HG03469 (cell line): ENCODE measurements at regions not wholly inside any gene's neighbourhood (a gene's known extent, or its start where the extent isn't known, plus 50 kb on each side); places are given as distances from the start of the nearest gene placed in this dataset.

Experiments used
- ATAC-seq: cut with Tn5 transposase; IDR thresholded peaks from one replicate; pipeline ENCODE4 v1.9.1; 2021; ENCODE audit warnings: mild to moderate bottlenecking, moderate library complexity, moderate number of reproducible peaks; ENCODE audit not compliant: unreplicated experiment

- no peak for ATAC-seq
Measured at GRCh38 chr13:85500696-85501256, 298.4 kb downstream of the SLITRK6 start.

DNA sequence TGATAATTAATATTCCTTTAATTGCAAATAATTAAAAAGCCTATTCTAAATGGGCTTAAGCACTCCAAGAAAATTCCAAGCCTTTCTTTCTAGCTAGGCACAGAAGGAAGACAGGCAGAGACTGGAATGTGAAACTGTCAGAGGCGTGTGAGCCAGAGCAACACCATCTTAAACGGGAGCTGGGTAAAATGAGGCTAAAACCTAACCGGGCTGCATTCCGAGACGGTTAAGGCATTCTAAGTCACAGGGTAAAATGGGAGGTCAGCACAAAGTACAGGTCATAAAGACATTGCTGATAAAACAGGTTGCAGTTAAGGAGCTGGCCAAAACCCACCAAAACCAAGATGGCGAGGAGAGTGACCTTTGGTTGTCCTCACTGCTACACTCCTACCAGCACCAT lies 300.4 kb downstream of the SLITRK6 start:
- no peak for ATAC-seq

DNA sequence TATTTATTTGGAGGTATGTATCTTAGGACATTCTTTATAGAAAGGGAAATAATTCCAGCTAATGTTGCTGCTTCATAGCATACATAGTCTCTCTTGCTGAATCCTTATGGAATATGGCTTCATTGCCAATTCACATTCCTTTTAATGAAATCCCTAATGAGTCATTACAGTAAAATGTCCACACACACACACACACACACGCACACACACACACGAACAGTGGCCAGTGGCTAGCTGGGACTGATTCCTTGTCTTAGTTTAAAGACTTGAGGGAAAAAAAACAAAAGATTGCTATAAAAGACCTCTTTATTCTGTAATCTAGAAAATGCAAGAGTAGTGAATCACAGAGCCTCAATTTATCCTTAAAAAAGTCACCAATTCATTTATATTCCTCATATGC lies 301.6 kb downstream of the SLITRK6 start:
- ATAC-seq: no peak

- no peak for ATAC-seq
Measured at GRCh38 chr13:85492283-85492682, 306.9 kb downstream of the SLITRK6 start.

GRCh38 chr13:85486663-85487062 lies 312.6 kb downstream of the SLITRK6 start:
- ATAC-seq: no peak

- no peak for ATAC-seq
Measured at GRCh38 chr13:85473144-85473543, 326.1 kb downstream of the SLITRK6 start.

DNA sequence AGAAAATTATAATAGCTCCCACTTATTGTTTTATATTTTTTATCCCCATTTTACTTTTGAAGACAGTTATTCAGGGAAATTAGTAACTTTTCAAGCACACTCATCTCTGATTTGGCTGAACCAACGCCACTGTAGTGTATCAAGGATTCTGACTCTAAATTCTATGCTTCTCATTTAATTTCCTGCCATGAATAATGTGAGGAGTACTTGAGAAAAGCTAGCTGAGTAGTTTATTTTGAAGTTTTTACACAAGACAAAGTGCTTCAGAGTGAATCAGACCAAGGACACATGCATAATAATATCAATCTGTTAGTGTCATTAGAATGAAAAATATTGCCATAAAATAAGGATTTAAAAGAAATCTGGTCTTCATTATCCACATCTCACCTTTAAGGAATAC lies 329.9 kb downstream of the SLITRK6 start:
- ATAC-seq: no peak

DNA sequence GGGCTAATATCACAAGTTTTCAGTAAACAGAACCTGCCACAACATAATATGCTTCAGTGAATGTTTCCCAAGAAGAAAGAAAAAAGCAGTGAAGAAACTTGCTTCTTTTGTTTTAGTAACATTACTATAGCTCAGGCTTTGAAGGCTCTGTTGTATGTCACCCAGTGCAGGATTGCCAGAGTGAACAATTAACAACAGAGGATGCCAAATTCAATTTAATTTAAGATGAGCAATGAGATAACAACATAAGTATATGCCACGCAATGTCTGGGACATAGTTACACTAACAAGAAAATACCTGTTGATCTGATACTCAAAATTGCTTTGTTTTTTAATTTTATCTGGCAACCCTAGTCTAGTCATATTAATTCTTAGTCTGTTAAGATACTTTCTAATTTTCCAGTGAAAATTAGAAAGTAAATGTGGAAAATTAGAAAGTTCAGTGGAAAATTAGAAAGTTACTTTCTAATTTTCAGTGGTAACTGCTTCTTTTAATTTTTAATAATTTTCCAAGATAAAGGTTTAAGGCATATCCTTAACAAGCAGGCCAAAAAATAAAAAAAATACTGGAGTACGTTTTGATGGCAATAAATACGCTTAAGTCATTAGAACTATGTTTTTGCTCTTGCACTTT lies 336.3 kb downstream of the SLITRK6 start:
- no peak for ATAC-seq

DNA sequence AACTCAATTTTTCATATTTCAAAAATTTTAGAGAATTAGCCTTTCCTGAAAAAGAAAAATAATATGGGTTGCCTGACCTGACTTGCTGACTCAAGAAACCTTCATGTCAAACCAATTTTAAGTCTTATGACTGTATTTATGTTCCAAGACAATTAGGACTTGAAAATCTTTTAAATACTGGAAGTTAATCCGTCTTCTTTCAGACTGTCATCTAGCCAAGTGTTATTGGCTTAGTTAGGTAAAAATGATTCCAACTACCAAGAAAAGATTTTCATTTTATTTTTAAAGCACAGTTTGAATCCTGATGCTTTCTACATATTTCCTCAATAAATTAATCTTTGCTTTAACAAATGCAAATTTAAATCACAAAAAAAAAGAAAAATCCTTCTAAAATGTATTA lies 337.6 kb downstream of the SLITRK6 start:
- ATAC-seq: no peak

DNA sequence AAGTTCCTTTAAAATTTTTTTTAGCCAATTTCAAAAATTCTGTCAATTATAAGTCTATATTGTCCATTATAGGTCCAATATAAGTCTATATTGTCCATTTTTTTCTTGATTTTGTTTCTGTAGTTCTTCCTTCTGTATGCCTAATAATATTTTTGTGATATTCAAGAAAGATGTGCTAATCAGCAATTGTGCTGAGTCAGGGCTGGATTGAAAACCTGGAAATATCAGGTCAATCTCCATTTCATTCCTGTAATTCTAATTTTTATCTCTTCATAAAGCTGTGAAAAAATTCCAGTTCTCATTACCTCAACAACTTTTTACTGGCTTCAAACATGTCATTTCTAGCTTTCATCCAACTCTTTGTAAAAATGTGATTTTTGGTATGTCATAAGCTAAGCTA lies 353.7 kb downstream of the SLITRK6 start:
- no peak for ATAC-seq

GRCh38 chr13:85441975-85442374 lies 357.2 kb downstream of the SLITRK6 start:
- no peak for ATAC-seq

GRCh38 chr13:85441364-85441763 lies 357.9 kb downstream of the SLITRK6 start:
- ATAC-seq: no peak

DNA sequence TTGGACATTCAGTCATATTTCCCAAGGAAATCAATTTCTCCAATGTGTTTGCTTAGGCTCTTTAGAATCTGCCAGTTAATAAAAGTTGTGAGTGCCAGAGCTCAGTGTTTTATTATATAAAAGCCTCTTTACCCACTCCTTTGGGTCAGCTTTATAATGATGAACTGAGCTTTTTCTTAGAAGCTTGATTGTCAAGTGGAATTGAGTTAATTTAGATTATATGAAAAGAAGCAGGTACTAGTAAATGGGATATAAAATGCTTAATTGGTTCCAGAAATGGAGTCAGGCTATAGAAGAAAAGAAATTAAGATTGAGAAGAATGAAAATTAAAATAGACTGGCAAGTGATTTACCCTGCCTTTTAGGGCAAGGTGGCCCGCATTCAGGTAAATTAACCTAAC lies 363.2 kb downstream of the SLITRK6 start:
- no peak for ATAC-seq

DNA sequence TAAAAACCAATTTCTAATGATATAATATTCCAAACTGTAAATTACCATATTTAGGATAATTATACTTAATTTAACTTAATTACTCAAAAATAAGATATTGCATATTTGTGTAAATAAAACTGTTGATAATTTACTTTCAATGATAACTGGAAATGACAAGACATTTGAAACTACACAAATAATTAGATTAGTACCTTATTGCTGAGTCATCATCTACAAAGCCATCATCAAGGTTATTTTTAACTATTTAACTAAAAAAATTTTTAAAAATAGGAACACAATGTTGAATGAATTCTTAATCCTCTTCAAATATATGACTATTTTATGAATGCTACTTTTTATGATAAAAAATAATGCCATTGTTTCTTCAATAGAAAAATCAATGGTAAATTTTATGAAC lies 364.3 kb downstream of the SLITRK6 start:
- no peak for ATAC-seq

GRCh38 chr13:85432881-85433280 lies 366.3 kb downstream of the SLITRK6 start:
- ATAC-seq: no peak

- no peak for ATAC-seq
Measured at GRCh38 chr13:85431720-85432119, 367.5 kb downstream of the SLITRK6 start.

GRCh38 chr13:85430216-85430794 lies 368.9 kb downstream of the SLITRK6 start:
- no peak for ATAC-seq

DNA sequence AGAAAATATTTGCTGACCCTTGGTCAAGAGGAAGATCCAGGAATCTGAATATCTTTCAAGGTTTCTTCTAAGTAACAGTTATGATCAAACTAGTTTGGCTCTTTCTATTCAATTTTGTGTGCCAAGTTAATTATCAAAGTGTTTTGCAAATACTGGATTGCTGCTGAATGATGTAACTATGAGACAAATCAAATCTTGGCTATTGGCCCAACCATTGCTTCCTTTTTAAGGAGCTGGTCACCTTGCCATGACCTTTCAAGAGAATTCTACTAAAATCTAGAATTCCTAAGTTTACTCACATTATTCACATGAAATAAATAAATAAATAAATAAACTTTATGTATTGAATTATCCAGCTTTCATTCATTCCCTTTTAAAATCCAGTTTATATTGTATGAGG lies 371.8 kb downstream of the SLITRK6 start:
- no peak for ATAC-seq

DNA sequence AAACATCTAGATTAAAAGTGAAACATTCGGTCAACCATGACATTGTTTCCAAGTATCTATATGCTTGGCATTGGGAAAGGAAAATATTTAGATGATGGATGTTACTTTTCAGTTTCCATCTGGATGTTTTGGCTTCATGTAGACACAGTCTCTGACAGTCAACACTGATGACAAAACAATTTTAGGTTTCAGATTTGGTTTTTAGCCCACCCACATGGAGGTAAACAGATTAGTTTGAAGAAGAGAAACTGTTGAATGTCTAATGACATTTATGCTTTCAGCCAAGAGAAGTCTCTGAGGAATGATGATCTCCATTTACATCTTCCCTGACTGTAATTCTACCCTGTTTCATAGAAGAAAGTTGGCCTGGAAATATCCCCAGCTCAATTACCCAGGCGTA lies 379.1 kb downstream of the SLITRK6 start:
- ATAC-seq: no peak

DNA sequence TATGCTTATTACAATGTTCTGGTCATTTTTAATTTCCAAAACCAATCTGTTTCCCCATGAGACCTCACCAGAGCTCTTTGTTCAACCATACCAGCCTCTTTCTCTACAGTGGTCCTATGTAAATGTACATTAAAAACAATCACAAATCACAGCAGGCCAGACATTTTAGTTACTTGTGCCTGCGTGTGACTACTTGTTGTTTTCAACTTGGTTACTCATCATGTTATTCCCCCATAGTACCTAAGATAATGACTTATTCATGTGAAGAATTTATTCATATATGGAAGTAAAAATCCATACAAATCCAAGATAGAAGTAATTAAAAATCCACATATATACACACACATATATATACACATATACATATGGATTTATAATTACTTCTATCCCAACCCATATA lies 379.6 kb downstream of the SLITRK6 start:
- no peak for ATAC-seq

DNA sequence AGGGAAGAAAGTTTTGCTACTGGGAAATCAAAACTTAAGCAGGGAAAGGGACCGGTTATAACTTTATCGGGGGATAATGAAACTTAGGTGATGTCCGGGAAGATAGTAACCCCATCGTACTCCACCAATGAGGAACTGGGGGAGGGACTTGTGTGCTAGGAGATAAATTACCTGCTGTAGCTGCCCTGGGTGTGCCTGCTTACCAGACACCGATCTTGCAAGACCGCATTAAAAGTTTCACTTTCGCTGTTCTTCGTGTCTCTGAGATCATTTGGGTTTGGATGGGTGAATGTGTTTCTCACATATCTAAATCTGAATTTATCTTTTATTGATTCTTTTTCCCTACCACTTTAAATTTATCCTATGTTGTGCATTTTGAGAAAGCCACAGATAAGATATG lies 381.4 kb downstream of the SLITRK6 start:
- ATAC-seq: no peak

GRCh38 chr13:85413664-85414063 lies 385.6 kb downstream of the SLITRK6 start:
- ATAC-seq: no peak

DNA sequence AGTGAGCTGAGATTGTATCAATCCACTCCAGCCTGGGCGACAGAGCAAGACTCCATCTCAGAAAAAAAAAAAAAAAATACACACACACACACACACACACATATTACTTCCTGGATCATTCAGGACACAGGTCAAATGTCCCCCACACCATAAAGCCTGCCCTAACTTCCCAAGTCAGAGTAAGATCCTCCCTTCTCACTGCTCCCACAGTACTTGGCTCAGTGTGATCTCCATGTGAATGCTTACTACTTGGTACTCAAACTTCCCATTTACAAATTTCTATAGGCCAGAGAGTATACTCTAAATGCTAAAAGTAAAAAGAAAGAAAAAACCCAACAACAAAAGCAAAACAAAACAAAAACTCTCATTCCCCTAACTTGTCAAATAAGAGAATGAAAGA lies 386.8 kb downstream of the SLITRK6 start:
- ATAC-seq: no peak
